ENCODE measurements at regions not wholly inside any gene's neighbourhood (a gene's known extent, or its start where the extent isn't known, plus 50 kb on each side); places are given as distances from the start of the nearest gene placed in this dataset.

DNA sequence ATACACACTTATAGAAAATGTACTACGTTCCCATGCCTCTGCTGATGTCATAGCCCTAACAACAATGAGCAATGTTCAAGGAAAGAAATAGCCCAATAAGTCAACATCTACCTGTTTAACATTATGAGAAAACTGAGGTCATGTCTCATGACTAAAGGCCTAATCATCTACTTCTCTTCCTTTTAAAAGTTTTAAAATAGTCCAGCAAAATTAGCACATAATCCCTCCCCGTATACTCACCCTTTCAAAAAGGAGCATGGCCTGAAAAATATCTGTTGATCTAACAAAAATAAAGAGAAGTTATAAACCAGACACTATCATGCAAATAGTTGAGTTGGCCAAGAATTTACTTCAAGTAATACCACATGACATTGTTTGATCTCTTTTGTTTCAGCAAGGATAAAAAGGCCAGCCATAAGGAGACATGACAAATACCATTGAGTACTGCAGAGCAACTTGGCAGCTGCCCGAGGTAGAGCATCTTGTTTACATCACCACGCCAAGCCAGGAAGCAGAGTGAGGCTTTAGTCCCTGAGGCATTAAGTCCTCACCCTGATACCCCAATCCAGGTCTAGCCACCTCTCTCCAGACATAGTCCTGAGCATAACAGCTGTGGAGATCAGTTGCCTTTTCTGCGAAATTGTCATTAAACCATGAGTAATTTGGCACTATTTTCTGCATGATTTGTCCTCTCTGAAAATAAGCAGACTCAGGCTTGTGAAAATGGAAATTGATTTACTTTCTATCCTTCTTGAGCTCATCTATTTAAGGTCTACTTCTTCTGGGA lies 137.4 kb upstream of the ETAA1 start:
- TF ChIP-seq EZH2 (IDR thresholded peaks at IDR 0.05; ENCODE audit: borderline replicate concordance, insufficient read depth, low read length, poor library complexity, severe bottlenecking) (no peak), RAD21 (conservative IDR thresholded peaks at IDR 0.05) (no peak), TAF1 (IDR thresholded peaks at IDR 0.05; ENCODE audit: low read depth) (no peak), POLR2AphosphoS5 (IDR thresholded peaks at IDR 0.05) (no peak), MXI1 (conservative IDR thresholded peaks at IDR 0.05; ENCODE audit: poor library complexity, severe bottlenecking) (no peak)
- TF ChIP-seq, protein P1, sequence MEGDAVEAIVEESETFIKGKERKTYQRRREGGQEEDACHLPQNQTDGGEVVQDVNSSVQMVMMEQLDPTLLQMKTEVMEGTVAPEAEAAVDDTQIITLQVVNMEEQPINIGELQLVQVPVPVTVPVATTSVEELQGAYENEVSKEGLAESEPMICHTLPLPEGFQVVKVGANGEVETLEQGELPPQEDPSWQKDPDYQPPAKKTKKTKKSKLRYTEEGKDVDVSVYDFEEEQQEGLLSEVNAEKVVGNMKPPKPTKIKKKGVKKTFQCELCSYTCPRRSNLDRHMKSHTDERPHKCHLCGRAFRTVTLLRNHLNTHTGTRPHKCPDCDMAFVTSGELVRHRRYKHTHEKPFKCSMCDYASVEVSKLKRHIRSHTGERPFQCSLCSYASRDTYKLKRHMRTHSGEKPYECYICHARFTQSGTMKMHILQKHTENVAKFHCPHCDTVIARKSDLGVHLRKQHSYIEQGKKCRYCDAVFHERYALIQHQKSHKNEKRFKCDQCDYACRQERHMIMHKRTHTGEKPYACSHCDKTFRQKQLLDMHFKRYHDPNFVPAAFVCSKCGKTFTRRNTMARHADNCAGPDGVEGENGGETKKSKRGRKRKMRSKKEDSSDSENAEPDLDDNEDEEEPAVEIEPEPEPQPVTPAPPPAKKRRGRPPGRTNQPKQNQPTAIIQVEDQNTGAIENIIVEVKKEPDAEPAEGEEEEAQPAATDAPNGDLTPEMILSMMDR (IDR thresholded peaks at IDR 0.05; ENCODE audit: poor library complexity, severe bottlenecking): no peak
- TF ChIP-seq, protein P2, sequence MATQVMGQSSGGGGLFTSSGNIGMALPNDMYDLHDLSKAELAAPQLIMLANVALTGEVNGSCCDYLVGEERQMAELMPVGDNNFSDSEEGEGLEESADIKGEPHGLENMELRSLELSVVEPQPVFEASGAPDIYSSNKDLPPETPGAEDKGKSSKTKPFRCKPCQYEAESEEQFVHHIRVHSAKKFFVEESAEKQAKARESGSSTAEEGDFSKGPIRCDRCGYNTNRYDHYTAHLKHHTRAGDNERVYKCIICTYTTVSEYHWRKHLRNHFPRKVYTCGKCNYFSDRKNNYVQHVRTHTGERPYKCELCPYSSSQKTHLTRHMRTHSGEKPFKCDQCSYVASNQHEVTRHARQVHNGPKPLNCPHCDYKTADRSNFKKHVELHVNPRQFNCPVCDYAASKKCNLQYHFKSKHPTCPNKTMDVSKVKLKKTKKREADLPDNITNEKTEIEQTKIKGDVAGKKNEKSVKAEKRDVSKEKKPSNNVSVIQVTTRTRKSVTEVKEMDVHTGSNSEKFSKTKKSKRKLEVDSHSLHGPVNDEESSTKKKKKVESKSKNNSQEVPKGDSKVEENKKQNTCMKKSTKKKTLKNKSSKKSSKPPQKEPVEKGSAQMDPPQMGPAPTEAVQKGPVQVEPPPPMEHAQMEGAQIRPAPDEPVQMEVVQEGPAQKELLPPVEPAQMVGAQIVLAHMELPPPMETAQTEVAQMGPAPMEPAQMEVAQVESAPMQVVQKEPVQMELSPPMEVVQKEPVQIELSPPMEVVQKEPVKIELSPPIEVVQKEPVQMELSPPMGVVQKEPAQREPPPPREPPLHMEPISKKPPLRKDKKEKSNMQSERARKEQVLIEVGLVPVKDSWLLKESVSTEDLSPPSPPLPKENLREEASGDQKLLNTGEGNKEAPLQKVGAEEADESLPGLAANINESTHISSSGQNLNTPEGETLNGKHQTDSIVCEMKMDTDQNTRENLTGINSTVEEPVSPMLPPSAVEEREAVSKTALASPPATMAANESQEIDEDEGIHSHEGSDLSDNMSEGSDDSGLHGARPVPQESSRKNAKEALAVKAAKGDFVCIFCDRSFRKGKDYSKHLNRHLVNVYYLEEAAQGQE (IDR thresholded peaks at IDR 0.05; ENCODE audit: borderline replicate concordance): no peak
